ENCODE measurements at regions not wholly inside any gene's neighbourhood (a gene's known extent, or its start where the extent isn't known, plus 50 kb on each side); places are given as distances from the start of the nearest gene placed in this dataset.
"Not testable (repeated sequence)": the region's sequence is repeated elsewhere in the genome, so short reads cannot be mapped to it uniquely, and the experiment has no call there.

DNA sequence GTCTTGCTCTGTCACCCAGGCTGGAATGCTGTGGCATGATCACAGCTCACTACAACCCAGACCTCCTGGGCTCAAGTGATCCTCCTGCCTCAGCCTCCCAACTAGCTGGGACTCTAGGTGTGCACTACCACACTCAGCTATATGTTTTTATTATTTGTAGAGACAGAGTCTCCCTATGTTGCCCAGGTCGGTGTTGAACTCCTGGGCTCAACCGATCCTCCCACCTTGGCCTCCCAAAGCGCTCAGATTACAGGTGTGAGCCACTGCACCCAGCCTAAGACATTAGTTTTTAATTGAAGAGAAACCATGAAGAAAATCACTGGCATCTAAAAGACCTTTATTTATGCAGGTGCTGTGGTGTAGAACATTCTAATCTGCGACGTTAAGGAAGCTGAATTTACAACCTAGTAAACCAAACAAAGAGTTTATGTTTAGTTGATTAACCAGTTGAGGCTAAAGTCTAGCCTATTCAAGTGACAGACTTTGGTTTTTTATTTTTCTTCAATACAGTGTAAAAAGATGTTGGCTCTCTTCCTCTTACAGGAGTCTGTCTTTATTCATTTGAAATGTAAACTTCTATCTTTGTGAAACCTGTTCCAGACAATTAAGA is 52.5 kb upstream of the NBL1 start:
- DNase-seq (ENCODE audit: low spot score), result no peak

GRCh38 chr1:19585507-19585906 is 58.6 kb upstream of the NBL1 start:
- no peak for DNase-seq (ENCODE audit: low spot score)

- DNase-seq (ENCODE audit: low spot score), result peak; percentile 77
These were observed 61.8 kb upstream of the NBL1 start for GRCh38 chr1:19582318-19582717.

DNA sequence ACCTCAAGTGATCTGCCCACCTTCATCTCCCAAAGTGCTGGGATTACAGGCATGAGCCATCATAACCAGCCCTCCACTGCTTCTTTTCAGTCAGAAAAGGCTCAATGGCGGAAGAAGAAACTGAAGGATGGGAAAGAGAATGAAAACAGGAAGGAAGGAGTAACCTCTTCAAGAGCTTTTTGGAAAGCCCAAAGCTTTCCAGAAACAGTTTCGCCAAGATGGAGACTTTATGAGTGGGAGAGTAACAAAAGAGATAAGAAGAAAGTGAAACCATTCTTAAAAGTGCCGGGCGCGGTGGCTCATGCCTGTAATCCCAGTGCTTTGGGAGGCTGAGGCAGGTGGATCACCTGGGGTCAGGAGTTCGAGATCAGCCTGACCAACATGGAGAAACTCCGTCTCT is 62.7 kb upstream of the NBL1 start:
- no peak for DNase-seq (ENCODE audit: low spot score)

DNA sequence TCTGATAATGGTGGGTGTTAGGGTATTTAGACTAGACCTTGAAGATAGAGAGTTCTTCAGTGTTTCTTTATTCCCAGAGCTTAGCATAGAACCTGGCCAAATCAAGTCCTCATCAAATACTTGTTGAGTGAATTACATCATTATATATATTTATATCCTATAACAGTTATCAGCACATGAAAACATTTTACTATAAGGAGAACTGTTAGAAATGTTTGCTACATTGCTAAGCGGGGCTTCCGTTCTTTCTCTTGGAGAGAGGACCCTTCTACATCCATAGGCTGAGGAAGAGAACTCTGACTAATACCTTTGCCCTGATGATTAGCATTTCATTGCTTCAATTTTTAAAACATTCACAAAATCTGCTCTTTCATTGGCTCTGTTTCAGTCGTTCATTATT is 66.5 kb upstream of the NBL1 start:
- DNase-seq (ENCODE audit: low spot score), result no peak

GRCh38 chr1:19577036-19577435 is 67.1 kb upstream of the NBL1 start:
- no peak for DNase-seq (ENCODE audit: low spot score)

DNA sequence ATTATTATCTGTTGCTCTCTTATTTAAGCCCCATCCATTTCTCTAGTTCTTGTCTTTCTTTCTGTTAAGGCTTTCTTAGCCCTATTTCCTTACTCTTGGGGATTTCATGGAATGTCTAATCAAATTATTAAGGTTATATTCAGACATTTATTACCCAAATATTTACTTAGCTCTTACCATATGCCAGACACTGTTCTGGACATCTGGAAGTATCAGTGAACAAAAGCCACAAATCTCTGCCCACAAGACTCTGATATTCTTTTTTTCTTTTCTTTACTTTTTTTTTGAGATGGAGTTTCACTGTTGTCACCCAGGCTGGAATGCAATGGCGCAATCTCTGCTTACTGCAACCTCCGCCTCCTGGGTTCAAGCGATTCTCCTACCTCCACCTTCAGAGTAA is 74.3 kb upstream of the NBL1 start:
- DNase-seq (ENCODE audit: low spot score), result no peak

DNA sequence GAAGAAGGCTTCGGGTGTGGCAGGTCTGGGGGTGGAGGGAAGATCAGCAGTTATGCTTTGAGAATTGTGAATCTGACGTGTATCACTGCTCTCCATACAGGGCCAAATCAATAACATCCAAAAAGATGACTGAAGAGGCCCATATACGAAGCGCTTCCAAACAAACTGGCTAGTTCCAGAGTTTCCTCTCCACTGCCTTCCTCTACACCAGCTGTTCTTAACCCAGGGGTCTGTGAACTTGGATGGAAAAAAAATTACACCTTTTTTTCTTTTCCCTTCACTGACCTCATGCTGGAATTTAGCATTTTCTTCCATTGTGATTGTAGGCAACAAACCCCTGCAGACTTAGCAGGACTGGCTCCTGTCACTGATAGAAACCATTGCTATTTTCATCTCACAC is 77.1 kb upstream of the NBL1 start:
- no peak for DNase-seq (ENCODE audit: low spot score)

DNA sequence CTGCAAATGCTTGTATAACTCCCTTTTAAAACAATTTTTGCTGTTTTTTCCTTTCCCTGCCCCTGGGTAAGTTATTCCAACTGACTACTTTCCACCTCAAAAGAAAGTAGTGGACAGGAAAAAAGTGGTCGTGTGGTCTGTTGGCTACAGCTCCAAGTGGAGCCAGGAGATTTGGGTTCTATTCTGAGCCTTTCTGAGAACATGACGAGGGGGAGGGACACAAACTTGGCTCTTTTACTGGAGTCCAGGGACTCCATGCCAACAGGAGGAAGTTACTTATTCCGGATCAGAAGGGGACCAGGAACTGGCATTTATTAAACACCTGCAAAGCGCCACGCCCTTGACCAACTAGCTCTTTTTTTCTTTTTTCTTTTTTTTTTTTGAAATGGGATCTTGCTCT is 79.0 kb upstream of the CAPZB start:
- DNase-seq (ENCODE audit: low spot score), result no peak

- no peak for DNase-seq (ENCODE audit: low spot score)
These were observed 78.2 kb upstream of the CAPZB start for GRCh38 chr1:19563324-19564097.

GRCh38 chr1:19562847-19563246 is 77.5 kb upstream of the CAPZB start:
- DNase-seq (ENCODE audit: low spot score), result no peak

DNA sequence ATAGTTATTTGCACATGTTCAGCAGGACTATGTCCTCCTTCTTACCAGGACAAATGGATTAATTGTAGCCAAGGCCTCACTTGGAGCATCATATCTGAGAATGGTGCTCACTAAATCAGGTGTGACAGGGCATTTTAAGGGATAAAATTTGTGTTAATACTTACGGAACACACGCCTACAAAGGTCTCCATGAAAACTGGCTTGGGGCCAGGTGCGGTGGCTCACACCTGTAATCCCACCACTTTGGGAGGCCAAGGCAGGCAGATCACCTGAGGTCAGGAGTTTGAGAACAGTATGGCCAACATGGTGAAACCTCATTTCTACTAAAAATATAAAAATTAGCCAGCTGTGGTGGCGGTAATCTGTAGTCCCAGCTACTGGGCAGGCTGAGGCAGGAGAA is 75.1 kb upstream of the CAPZB start:
- no peak for DNase-seq (ENCODE audit: low spot score)

DNA sequence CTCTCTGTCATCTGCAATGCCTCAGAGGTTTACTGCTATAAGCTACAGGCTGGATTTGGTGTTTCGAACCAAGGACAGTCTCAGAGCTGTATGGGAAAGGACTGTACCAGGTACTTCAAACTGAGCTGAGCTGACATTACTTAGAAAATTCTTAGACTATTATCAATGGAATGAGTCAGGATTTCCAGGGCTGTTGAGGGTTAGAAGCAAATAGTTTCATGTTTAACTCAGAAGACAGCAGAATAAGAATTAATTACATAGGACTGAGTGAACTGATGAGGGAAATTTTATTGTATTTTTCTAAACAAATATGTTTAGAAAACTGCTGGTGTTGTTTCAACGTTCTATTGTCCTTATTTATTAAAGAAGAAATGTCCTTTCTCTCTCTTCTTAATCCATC is 74.3 kb upstream of the CAPZB start:
- DNase-seq (ENCODE audit: low spot score), result no peak

DNA sequence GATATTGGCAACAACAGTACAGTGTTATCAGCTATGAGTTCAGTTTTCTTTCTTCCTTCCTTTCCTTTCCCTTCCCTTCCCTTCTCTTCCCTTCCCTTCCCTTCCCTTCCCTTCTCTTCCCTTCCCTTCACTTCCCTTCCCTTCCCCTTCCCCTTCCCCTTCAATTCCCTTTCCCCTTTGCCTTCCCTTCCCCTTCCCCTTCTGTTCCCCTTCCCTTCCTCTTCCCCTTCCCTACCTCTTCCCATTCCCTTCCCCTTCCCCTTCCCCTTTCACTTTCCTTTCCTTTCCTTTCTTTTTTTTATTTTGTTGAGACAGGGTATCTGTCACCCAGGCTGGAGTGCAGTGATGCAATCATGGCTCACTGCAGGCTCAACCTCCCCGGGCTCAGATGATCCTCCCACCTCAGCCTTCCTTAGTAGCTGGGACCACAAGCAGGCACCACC is 72.3 kb upstream of the CAPZB start:
- DNase-seq (ENCODE audit: low spot score), result no peak

DNA sequence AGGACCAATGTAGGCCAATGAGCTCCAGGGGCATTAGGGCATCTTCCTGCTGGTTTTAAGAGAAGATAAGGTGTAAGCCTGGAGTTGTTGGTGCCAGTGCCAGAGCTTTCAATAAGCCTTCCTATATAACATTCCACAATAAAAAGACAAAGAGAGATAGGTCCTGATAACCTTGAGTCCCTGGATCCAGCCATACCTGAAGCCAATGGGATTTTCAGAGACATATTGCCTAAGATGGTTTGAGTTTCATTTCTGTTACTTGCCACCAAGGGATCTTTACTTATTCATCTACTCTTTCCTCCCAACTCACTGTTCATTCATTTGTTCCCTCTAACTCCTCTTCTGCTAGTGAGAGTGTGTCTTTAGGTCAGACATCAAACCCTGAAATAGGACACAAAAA is 68.8 kb upstream of the CAPZB start:
- no peak for DNase-seq (ENCODE audit: low spot score)

GRCh38 chr1:19552291-19553010 is 67.1 kb upstream of the CAPZB start:
- DNase-seq (ENCODE audit: low spot score), result no peak

DNA sequence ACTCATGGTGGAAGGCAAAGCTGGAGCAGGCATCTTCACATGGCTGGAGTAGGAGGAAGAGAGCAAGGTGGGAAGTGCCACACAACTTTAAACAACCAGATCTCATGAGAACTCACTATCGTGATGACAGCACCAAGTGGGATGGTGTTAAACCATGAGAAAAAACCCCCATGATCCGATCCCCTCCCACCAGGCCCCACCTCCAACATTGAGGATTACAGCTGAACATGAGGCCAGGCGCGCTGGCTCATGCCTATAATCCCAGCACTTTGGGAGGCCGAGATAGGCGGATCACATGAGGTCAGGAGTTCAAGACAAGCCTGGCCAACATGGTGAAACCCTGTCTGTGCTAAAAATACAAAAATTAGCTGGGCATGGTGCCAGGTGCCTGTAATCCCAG is 66.5 kb upstream of the CAPZB start:
- DNase-seq (ENCODE audit: low spot score), result not testable (repeated sequence)

- DNase-seq (ENCODE audit: low spot score), result not testable (repeated sequence)
These were observed 65.1 kb upstream of the CAPZB start for GRCh38 chr1:19550437-19550836.

- DNase-seq (ENCODE audit: low spot score), result peak; percentile 14
These were observed 62.5 kb upstream of the CAPZB start for GRCh38 chr1:19547814-19548213.

GRCh38 chr1:19536519-19536918 is 51.2 kb upstream of the CAPZB start:
- DNase-seq (ENCODE audit: low spot score), result no peak

DNA sequence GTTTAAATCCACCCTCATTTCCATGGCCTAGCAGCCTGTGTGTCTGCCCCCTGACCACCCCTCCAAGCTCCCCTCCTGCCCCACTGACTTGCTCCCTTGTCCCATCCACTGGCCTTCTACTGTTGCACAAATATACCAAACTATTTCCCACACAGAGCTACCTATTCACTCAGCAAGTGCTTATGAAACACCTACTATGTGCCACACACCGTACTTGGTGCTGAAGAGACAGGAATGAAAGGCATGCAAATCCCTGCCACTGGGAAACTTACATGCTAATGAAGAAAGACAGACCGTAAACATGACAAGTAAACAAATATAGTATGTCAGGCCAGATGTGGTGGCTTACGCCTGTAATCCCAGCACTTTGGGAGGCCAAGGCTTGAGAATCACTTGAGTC is 49.9 kb upstream of the CAPZB start:
- no peak for DNase-seq (ENCODE audit: low spot score)

Measured in CD4-positive, alpha-beta T cell treated with Interleukin-6 at 100 ng/mL for 8 hours (primary cell).